ENCODE measurements at regions not wholly inside any gene's neighbourhood (a gene's known extent, or its start where the extent isn't known, plus 50 kb on each side); places are given as distances from the start of the nearest gene placed in this dataset.

DNA sequence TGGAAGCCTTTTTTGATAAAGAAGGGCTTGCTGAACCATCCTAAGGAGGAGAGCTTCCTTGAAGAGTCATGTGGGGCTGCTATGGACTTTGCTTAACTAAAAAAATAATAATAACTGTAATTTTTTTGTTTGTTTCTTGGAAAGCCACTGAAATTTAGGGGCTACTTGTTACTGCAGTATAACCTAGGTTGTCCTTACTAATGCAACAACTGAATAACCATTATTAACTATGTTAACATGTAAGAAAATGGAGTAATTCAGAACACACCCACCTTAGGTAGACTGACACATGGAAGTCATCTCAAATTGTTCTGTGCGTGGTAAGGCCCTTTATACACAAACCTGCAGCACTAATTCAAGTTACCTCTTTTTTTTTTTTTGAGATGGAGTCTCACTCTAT, 90.9 kb upstream of the SOX4 start:
- no peak overlapping the region for H3K27ac Mint-ChIP-seq (ENCODE audit: unreplicated experiment)
- no peak for DNase-seq
- peaks cover 6% of the 10 kb centered on the region for H3K4me1 Mint-ChIP-seq (ENCODE audit: low read depth, unreplicated experiment)
- intact Hi-C loops (cut with micrococcal nuclease; ENCODE audit: unreplicated experiment) = no loop called here
- TF ChIP-seq, protein P1, sequence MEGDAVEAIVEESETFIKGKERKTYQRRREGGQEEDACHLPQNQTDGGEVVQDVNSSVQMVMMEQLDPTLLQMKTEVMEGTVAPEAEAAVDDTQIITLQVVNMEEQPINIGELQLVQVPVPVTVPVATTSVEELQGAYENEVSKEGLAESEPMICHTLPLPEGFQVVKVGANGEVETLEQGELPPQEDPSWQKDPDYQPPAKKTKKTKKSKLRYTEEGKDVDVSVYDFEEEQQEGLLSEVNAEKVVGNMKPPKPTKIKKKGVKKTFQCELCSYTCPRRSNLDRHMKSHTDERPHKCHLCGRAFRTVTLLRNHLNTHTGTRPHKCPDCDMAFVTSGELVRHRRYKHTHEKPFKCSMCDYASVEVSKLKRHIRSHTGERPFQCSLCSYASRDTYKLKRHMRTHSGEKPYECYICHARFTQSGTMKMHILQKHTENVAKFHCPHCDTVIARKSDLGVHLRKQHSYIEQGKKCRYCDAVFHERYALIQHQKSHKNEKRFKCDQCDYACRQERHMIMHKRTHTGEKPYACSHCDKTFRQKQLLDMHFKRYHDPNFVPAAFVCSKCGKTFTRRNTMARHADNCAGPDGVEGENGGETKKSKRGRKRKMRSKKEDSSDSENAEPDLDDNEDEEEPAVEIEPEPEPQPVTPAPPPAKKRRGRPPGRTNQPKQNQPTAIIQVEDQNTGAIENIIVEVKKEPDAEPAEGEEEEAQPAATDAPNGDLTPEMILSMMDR (IDR thresholded peaks at IDR 0.05; ENCODE audit: unreplicated experiment) = no peak
- H3K36me3 Mint-ChIP-seq (ENCODE audit: insufficient read depth, unreplicated experiment) = no peaks in the 10 kb centered on the region
- H3K27me3 Mint-ChIP-seq (ENCODE audit: unreplicated experiment) = no peaks in the 10 kb centered on the region
- CTCF ChIA-PET = no interaction called here
- no peaks in the 10 kb centered on the region for H3K9me3 Mint-ChIP-seq (ENCODE audit: low read depth, unreplicated experiment)
- no TSS peak for BruUV-seq (replicated peaks)
- H3K4me3 Mint-ChIP-seq (ENCODE audit: low read depth, unreplicated experiment) = no peak overlapping the region

DNA sequence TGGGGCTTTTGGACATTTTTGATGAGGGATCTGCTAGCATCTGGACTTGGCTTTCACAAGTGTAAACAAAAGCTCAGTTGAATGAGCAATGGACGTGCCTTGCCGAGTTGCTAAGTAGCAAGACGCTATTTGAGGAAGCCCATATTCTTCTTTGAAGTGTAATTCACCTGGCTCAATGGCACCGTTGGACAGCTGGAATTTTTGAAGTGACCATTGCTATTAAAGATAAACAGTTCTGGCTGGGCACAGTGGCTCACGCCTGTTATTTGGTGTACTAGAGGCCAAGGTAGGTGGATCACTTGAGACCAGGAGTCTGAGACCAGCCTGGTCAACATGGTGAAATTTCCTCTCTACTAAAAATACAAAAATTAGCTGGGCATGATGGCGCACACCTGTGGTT, 88.8 kb upstream of the SOX4 start:
- Mint-ChIP-seq H3K27ac (ENCODE audit: unreplicated experiment) (no peak overlapping the region), H3K27me3 (ENCODE audit: unreplicated experiment) (no peaks in the 10 kb centered on the region), H3K4me3 (ENCODE audit: low read depth, unreplicated experiment) (no peak overlapping the region), H3K9me3 (ENCODE audit: low read depth, unreplicated experiment) (peaks cover 3% of the 10 kb centered on the region), H3K36me3 (ENCODE audit: insufficient read depth, unreplicated experiment) (no peaks in the 10 kb centered on the region), H3K4me1 (ENCODE audit: low read depth, unreplicated experiment) (peaks cover 17% of the 10 kb centered on the region)
- DNase-seq = no peak
- no TSS peak for BruUV-seq (replicated peaks)
- intact Hi-C loops (cut with micrococcal nuclease; ENCODE audit: unreplicated experiment) = no loop called here
- TF ChIP-seq, protein P1 (IDR thresholded peaks at IDR 0.05; ENCODE audit: unreplicated experiment) = no peak
- CTCF ChIA-PET = no interaction called here

DNA sequence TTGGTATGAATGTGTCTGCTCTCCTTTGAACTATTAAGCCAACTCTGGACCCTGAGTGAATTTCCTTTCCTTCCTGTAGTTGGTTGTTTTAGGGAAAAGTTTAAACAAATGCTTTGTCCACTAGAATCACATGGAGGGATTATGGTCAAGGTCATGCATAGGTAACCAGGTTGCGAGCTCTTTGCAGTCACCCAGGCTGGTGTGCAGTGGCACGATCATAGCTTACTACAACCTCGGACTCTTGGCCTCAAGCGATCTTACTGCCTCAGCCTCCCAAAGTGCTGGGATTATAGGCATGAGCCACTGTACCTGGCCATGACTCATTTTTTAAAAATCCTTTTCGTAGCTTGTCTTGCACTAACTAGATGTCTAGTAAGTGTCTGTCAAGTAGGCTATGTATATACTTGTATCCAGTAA, 88.0 kb upstream of the SOX4 start:
- no peak overlapping the region for H3K27ac Mint-ChIP-seq (ENCODE audit: unreplicated experiment)
- no peaks in the 10 kb centered on the region for H3K36me3 Mint-ChIP-seq (ENCODE audit: insufficient read depth, unreplicated experiment)
- DNase-seq = no peak
- H3K4me3 Mint-ChIP-seq (ENCODE audit: low read depth, unreplicated experiment) = no peak overlapping the region
- no TSS peak for BruUV-seq (replicated peaks)
- no peaks in the 10 kb centered on the region for H3K27me3 Mint-ChIP-seq (ENCODE audit: unreplicated experiment)
- CTCF ChIA-PET = interaction anchor here (0.5 kb wide), 1 partner anchor 45 kb away, joined by 4 read pairs; no protein-coding TSS in a partner anchor
- intact Hi-C loops (cut with micrococcal nuclease; ENCODE audit: unreplicated experiment) = no loop called here
- H3K9me3 Mint-ChIP-seq (ENCODE audit: low read depth, unreplicated experiment) = peaks cover 3% of the 10 kb centered on the region
- TF ChIP-seq, protein P1 (IDR thresholded peaks at IDR 0.05; ENCODE audit: unreplicated experiment) = no peak
- peaks cover 17% of the 10 kb centered on the region for H3K4me1 Mint-ChIP-seq (ENCODE audit: low read depth, unreplicated experiment)

DNA sequence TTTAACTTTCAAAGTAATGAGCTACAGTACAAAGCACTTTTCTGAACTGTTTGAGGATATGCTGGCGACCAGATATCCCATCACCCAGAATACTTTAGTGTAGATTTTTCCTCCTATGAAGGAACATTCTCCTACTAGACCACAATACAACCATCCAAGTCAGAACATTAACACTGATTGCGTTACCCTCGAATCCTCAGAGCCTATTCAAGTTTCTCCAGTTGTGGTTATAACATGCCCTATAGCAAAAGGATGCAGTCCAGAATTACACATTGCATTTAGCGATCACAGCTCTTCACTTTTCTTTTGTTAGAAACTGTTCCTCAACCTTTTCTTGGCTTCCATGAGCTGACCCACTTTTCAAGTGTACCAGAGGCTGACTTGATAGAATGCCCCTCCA, 87.4 kb upstream of the SOX4 start:
- BruUV-seq (replicated peaks) = no TSS peak
- no peaks in the 10 kb centered on the region for H3K27me3 Mint-ChIP-seq (ENCODE audit: unreplicated experiment)
- TF ChIP-seq, protein P1 (IDR thresholded peaks at IDR 0.05; ENCODE audit: unreplicated experiment) = no peak
- no peaks in the 10 kb centered on the region for H3K36me3 Mint-ChIP-seq (ENCODE audit: insufficient read depth, unreplicated experiment)
- H3K9me3 Mint-ChIP-seq (ENCODE audit: low read depth, unreplicated experiment) = peaks cover 3% of the 10 kb centered on the region
- no peak for DNase-seq
- intact Hi-C loops (cut with micrococcal nuclease; ENCODE audit: unreplicated experiment) = no loop called here
- CTCF ChIA-PET = interaction anchor here (0.5 kb wide), 1 partner anchor 46 kb away, joined by 4 read pairs; no protein-coding TSS in a partner anchor
- H3K4me3 Mint-ChIP-seq (ENCODE audit: low read depth, unreplicated experiment) = no peak overlapping the region
- no peak overlapping the region for H3K27ac Mint-ChIP-seq (ENCODE audit: unreplicated experiment)
- H3K4me1 Mint-ChIP-seq (ENCODE audit: low read depth, unreplicated experiment) = peaks cover 17% of the 10 kb centered on the region
